ENCODE measurements at regions not wholly inside any gene's neighbourhood (a gene's known extent, or its start where the extent isn't known, plus 50 kb on each side); places are given as distances from the start of the nearest gene placed in this dataset.
"Not testable (repeated sequence)": the region's sequence is repeated elsewhere in the genome, so short reads cannot be mapped to it uniquely, and the experiment has no call there.

DNA sequence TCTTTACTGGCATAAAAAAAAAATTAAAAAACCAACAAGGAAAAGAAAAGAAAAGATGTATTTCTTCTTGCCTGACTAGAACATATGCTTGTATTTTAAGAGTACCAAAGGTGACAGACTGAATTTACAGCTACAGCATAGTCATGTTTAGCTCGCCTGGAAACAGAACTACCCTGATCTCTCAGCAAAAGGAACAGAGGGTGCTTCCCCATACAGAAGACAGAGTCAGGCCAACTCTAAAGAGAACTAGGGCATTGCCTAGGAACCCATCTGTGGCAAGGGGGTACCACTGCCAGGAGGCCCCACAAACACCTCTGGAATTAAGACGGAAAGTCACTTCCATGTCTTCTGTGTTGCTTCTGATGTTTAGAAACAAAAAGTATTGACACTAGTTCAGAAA, 252.1 kb upstream of the STARD13 start:
- intact Hi-C loops (cut with micrococcal nuclease): no loop called here
- ATAC-seq (no peak), DNase-seq (no peak)

DNA sequence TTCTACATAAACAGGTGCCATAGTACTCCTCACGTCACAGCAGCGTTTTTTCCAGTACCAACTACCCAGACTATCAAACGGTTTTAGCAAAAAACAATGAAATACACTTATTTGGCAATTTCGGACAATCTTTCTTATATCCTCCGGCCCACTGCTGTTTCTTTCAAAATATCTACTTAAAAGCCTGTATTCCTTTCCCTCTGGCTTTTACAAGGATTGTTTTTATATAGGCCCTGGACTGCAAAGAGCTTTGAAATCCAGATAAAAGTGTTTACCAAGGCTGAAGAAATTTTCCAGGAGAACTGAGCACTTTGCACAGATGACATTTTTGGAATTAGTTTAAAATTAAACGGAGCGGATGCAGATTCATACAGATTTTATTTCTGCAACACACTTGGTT, 255.9 kb upstream of the STARD13 start:
- intact Hi-C loops (cut with micrococcal nuclease): no loop called here
- DNase-seq (no peak), ATAC-seq (no peak)

DNA sequence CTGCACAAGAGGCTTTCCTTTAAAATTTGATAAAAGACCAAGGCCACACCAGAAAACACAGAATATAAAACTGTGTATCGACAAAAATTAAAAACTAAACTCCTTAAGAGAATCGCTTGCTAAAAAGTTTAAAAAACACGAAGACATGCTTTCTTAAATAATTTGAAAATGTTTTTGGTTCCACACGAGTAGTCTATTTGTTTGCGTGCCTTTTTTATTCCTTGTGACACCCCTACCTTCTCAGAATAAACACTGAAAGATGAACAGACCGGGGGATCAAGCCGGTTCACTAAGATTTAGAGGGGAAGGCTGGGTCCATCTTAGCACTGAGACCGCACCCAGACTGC, 256.4 kb upstream of the STARD13 start:
- ATAC-seq (no peak), DNase-seq (no peak)
- intact Hi-C loops (cut with micrococcal nuclease): no loop called here

DNA sequence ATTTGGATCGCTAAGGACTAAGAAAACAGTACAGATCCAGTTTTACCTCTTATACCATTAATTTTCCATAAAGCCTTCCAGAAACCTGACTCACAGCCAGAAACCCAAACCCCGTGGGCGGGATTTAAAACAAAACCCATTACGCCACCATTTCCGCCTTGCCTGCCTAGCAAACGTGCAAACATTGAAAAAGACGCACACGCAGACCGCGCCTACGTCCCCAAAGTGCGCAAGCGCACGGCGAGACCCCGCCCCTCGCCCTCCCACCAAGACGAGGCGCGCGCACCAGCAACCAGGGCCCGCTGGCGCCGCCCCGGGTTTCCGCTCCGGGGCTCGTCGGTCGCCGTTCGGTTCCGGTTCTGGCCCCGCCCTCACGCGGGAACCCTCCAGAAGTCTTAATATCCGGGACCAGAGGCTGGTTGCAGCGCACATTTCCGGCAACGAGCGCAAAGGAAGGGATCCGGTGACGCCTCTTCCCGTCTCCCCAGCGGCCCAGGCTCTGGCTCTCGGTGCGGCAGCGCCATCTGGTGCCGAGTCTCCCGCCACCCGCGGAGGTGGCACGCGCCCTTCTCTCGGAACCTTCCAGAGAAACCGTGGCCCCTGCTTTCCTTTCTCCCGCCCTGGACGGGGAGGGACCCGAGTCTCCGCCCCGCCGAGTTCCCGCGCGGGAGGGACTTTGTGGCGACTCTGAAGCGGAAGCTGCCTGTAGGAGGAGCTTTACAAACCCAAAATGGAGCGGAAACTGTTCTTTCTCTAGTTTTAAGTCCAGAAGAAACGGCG, 256.9 kb upstream of the STARD13 start:
- peak; percentile 96 for ATAC-seq
- DNase-seq: peak; percentile 99
- intact Hi-C loops (cut with micrococcal nuclease): no loop called here

DNA sequence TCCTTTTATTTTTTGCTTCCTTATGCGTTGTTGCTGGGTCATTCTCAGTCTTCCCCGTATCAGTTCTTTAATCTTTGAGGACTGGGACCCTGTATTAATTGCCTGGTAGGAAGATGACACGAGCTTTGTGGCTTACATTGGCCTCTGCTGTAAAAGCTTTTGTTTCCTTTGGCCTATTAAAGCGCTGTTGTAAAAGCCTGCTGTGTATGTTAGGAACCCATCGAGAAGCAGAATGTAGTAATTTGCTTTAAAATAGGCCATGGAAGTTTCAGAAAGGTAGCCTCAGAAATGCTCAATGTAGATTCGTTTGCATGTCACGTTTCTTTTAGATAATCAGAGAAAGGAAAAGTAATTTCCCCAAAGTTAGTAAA, 257.5 kb upstream of the STARD13 start:
- DNase-seq: no peak
- ATAC-seq: peak; percentile 5
- intact Hi-C loops (cut with micrococcal nuclease): no loop called here

DNA sequence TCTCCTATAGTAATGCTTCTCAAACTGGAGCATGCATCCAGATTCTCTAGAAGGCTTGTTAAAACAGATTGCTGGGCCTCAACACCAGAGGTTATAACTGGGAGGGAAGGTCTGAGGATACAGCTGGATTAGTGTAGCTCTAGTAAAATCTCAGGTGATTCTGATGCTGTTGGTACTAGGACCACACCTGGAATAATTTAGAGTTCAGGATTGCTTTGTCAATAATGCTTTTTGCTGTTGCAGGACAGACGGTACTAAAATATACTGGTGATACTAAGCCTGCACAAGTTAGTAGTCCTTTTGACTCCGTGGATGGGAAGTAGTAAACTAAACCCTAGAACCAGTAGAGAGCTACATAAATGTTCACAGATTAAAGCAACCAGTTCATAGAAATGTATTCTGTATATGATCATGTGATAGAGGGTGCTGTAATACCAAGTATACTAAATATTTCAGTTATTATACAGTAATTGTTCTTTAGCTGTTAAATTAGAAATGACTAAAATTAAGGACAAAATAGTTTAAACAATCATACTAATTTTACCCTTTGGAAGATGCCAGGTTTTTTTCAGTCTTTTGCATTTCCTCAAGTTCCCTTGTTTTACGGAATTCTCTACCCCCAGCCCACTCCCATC, 258.2 kb upstream of the STARD13 start:
- intact Hi-C loops (cut with micrococcal nuclease): no loop called here
- no peak for ATAC-seq

DNA sequence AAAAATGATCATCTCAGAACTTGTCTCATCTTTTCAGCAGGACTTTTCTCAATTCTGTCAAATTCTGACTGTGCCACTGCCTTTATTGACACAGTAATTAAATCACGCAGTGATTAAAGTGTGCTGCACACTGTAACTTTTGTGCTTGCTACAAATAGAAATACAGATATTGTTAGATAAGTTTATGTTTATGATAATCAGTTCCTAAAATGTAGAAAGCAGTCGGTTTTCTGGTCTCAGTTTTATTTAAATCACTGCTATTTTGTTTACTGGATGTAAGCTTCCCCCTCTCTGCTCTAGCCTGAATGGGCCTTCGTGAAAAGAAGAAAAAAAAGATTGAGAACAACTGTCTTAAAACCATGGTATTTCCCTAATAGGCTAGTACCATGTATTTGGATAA, 258.8 kb upstream of the STARD13 start:
- no peak for ATAC-seq
- intact Hi-C loops (cut with micrococcal nuclease): no loop called here
- no peak for DNase-seq

More for the DNA sequence above, 258.2 kb upstream of the STARD13 start:
- DNase-seq: no peak

DNA sequence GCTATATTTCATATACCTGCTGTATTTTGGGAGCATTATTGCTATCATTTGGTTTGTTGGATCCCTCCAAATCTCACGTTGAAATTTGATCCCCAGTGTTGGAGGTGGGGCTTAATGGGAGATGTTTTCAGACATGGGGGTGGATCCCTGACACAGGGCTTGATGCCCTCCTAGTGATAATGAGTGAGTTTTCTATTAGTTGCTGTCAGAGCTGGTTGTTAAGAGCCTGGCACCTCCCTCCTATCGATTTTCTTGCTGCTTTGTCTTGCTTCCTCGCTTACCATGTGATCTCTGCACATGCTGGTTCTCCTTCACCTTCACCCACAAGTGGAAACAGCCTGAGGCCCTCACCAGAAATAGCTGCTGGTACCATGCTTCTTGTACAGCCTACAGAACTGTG, 259.9 kb upstream of the STARD13 start:
- intact Hi-C loops (cut with micrococcal nuclease): no loop called here
- ATAC-seq: no peak

DNA sequence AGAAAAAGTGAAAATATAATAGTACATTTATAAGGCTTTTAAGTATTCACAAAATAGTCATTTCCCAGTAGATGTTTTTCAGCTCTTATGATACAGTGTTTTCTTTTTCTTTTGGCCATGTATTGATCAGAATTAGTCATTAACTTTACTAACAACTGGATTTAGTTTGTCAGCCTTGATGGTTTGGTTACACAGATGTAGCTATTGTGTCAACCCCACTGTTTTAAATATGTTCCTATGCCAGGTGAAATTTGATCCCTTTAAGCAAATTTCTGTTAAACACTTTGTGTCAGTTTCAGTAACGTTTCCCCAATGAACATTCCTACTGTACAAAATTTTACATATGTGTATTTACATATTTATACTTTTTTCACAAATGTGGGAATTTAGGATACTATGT, 261.5 kb upstream of the STARD13 start:
- ATAC-seq (no peak), DNase-seq (no peak)
- intact Hi-C loops (cut with micrococcal nuclease): loop anchor here (2.0 kb wide), 1 partner anchor 174 kb away; no protein-coding TSS in a partner anchor

More for the DNA sequence above, 259.9 kb upstream of the STARD13 start:
- DNase-seq: no peak

DNA sequence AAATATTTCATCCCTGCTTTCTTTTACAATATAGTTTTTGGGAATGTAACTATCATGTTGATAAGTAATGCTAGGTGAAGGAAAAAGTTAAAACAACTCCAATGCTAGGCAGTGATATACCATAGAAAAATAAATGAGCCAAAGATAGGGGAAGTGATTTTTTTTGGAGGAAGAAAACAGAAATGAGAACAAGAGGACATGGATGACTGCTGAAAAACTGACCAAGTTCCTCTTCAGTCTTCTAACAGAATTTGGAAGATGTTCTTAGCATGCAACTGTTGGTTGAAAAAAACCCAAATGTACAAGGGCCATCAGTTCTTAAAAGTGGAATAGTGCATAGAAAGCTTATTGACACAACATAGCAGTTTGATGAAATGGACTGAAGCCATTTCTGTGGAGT, 262.5 kb upstream of the STARD13 start:
- no peak for DNase-seq
- intact Hi-C loops (cut with micrococcal nuclease): no loop called here
- no peak for ATAC-seq

DNA sequence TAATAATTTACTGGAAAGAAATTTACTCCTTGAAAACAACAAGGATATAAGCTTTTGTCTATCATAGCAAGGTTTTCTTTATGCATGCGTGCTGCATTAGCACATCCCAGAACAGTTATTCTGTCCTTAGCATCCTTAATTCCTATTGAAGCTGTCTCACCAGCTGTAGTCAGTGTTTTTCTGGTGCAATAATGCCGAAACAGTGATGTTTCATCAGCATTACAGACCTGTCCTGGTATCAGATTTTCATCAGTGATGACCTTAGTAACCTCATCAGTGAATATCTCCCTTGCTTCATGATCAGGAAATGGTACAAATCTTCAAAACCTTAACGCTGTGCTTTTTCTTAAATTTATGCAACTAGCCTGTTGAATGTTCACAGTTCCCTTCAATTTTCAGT, 264.7 kb upstream of the STARD13 start:
- intact Hi-C loops (cut with micrococcal nuclease): no loop called here
- DNase-seq (no peak), ATAC-seq (no peak)

DNA sequence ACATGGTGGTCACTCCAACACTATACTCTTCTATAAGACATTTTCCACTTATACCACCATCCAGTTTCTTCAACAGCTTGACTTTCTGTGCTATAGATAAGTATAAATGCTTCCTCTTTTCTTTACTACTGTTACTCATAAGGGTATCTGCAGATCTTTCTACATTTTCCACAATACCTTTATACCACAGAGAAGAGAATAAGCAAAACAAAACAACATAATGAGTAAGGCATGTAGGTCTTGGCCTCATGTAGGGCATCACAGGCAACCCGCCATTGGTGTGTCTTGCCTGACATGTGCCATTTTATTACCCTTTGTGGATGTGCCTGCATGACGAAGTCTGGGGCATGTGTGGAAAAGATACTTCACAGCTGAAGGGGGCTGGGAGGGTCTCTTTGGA, 265.3 kb upstream of the STARD13 start:
- ATAC-seq: no peak

DNA sequence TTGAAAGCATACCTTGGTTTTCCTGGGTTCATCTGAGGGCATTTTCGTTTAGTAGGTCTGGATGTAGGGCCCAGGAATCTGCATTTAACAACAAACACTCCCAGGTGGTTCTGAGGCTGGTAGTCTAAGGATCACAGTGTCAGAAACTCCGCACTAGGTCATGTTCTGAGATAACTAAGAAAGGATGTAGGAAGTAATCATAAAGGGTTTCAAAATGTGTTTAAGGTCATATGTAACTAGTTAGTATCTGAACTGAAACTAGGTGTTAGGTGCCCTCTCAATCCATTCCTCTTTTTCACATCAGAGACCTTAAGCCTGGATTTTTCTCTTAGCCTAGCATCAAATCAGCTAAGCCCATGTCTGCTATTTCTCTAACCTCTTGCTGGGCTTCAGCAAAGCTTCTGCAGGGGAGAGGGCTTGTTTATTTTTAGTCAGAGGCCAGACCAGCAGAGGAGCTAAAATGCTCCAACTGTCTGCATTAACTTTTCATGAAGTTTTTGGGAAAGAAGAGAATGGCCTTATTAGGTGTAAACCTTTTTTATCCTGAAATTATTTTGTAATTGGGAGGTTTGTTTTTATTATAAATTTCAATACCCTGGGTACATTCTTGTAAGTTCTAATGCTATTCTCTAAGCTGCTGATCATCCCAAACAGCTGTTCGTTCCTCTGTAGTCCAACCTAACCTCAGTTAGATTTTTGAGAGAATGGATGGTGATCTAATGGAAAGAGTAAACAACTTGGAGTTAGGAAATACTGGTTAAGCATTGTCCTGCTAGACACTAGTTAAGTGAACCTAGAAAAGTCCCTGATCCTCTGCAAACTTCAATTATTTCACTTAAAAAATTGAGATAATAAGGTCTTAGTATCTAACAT, 262.8 kb upstream of the RFC3 start:
- ATAC-seq: peak; percentile 48
- DNase-seq: no peak
- intact Hi-C loops (cut with micrococcal nuclease): no loop called here

More for the DNA sequence above, 265.3 kb upstream of the STARD13 start:
- DNase-seq: no peak
- intact Hi-C loops (cut with micrococcal nuclease): no loop called here

DNA sequence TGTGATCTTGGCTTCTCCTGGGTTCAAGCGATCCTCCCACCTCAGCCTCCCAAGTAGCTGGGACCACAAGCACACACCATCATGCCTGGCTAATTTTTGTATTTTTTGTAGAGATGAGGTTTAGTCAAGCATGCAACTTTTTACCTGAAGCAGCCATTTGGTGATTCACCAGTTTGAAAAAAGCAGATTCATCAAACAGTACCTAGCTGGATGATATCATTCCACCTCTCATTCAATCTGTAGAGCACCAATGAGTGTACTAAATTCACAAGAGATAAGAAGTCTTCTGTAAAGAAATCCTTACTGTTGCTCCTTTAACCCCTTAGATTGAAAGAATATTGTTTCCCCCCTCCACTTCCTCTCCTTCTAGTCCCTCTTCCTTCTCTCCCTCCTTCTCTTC, 261.1 kb upstream of the RFC3 start:
- no peak for ATAC-seq
- DNase-seq: no peak
- intact Hi-C loops (cut with micrococcal nuclease): no loop called here

DNA sequence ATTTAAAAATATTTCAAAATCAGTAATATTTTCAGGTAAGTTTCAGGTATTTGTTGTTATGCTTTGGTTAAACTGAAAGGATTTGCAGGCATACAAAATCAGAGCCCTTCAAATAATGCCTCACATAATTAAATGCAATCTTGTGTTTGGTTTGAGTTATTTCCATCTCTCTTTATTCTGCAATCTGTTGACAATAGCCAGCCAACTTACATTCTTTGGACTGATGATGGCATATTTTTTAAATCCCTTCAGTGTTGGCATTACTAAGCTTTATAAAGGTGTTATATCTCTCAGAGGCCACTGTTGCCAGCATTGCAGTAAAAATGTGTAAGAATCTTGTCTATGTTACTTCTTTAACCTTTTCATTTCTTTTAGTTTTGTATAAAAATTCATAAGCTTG, 257.2 kb upstream of the RFC3 start:
- intact Hi-C loops (cut with micrococcal nuclease): no loop called here
- no peak for ATAC-seq
- no peak for DNase-seq

DNA sequence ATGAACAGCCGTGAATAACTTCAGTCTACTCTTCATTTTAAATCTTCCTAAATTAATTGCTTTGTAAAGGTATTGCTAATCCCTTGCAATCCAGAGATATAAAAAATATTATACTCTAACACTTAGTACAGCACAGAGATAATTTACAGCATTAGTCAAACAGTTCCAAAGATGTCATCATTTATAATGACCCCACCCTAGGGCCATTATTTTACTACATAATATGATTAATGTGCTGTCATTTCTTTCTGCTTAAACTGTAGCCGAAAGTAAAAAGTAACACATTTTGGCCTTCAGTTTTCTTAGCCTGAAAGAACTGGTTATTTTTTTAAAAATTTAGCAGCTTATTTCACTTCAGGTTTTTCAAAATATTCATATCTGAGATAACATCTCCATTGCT, 256.3 kb upstream of the RFC3 start:
- intact Hi-C loops (cut with micrococcal nuclease): no loop called here
- DNase-seq (no peak), ATAC-seq (no peak)

DNA sequence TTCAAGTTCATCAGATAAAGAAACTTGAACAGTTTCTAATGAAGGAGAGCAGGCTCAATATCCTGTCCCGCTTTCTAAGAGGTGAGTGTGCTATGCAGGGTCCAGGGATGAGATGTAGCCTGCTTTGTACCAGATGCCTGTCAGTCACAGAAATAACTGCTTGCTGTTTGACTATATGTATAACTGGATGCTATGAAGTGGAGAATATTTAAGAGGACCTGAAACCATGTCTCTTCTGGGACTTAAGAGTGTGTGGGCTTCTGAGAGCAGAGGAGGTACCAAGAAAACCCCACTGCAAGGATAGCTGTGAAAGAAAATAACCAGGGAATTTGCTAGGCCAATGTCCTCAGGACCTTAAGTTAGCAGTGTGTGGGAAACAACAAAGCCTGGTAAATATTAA, 246.3 kb upstream of the RFC3 start:
- intact Hi-C loops (cut with micrococcal nuclease): no loop called here
- DNase-seq (no peak), ATAC-seq (no peak)

DNA sequence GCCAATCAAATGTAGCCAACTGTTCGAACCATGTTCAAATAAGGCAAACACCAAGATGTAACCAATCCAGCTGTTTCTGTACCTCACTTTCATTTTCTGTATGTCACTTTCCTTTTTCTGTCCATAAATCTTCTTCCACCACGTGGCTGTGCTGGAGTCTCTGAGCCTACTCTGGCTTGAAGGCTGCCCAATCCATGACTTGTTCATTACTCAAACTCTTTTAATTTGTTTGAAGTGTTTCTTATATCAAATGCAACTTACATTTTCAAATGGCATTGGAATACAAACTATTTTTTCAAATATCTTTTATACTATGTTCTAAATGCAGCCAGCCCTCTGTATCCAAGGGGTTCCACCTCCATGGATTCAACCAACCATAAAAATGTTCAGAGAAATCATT, 245.6 kb upstream of the RFC3 start:
- DNase-seq; ATAC-seq; intact Hi-C loops (cut with micrococcal nuclease): not testable (repeated sequence)

DNA sequence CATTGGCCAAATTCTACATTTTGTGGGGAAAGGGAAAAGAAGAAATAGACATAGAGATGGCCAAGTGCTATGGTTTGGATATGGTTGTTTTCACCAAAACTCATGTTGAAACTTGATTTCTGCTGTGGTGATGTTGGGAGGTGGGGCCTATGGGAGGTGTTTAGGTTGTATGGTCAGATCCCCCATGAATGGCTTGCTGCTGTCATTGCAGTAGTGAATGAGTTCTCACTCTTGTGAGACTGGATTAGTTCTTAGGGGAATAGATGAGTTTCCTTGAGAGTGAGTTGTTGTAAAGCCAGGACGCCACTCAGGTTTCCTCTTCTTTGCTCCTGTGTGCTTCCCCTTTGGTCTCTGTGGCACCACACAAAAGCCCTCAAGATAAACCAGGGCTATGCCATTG, 242.6 kb upstream of the RFC3 start:
- intact Hi-C loops (cut with micrococcal nuclease): no loop called here
- DNase-seq: no peak
- no peak for ATAC-seq

DNA sequence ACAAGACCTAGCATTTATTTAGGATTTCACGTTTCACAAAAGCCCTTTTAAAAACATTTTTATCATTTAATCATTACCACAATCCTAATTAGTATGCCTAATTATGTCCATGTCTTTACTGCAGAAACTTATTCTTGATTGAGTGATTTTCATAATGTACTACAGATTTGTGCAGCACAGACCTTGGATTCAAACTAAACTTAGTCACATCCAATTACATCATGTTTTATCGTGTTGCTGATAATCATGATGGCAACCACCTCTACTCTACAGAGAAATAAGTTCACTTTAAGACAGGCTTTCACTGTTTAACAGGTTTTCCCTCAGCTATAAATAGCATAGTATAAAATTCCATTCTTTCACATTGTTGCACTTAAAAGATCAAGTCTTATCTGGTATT, 240.9 kb upstream of the RFC3 start:
- no peak for DNase-seq
- intact Hi-C loops (cut with micrococcal nuclease): no loop called here
- peak; percentile 28 for ATAC-seq
